ENCODE measurements at regions not wholly inside any gene's neighbourhood (a gene's known extent, or its start where the extent isn't known, plus 50 kb on each side); places are given as distances from the start of the nearest gene placed in this dataset.

DNA sequence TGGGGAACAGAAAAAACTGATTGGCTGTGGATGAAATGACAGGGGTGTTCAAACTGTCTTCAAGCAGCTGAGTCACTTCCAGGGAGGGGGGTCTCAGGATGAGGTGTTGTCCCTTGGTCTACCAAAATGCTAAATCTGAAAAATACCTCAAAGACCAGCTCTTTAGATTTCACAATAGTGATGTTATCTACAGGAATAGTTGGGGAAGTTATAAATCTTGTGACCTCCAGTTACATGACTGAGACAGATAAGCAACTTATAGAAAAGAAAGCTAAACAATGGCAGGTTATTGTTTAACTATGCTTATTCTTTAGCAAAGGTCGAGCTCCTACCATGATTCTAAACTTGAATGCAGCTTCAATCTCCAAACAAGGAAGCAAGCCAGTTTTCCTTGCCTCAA lies 125.4 kb downstream of the SYT10 start:
- TF ChIP-seq CTCF (IDR thresholded peaks at IDR 0.05; ENCODE audit: poor library complexity), result no peak
- no peak for TF ChIP-seq EZH2phosphoT487 (IDR thresholded peaks at IDR 0.05; ENCODE audit: low read depth, severe bottlenecking, unreplicated experiment)
- no peak for TF ChIP-seq EZH2 (IDR thresholded peaks at IDR 0.05; ENCODE audit: borderline replicate concordance)

Data from hepatocyte (in vitro differentiated cells).